PC-3 (cell line): ENCODE measurements at regions not wholly inside any gene's neighbourhood (a gene's known extent, or its start where the extent isn't known, plus 50 kb on each side); places are given as distances from the start of the nearest gene placed in this dataset.

Experiments
- ATAC-seq: fragments of 200-7000 bp; cut with Tn5 transposase; 2 replicates; pipeline ENCODE4 v1.9.1; 2020; ENCODE audit warnings: mild to moderate bottlenecking, moderate library complexity
- BruUV-seq: library from RNA; stranded (reverse); fragments of 400-500 nt; replicated peaks from 2 replicates; lab custom pipeline; 2021; lab: Mats Ljungman, UMichigan
- CTCF ChIA-PET: fragments of 300-600 bp; sonication (Branson Sonifier 250); formaldehyde crosslinking; loops from one replicate; lab custom pipeline; 2022; ENCODE audit warnings: antibody characterized with exemption; lab: Charles Lee
- POLR2A ChIA-PET: fragments of 300-600 bp; sonication (Branson Sonifier 250); formaldehyde crosslinking; loops from one replicate; lab custom pipeline; 2022; ENCODE audit warnings: antibody characterized with exemption; ENCODE audit not compliant: unreplicated experiment; lab: Charles Lee
- DNase-seq: peaks from one replicate; pipeline ENCODE4 v3.0.0-alpha.2; 2015
- H2AFZ ChIP-seq: fragments of 300-600 bp; sonication (generic); 2 replicates; pipeline ENCODE4 v1.6.0; 2016; ENCODE audit warnings: antibody characterized with exemption, low read length
- H3F3A ChIP-seq: fragments of 300-600 bp; sonication (generic); one replicate; pipeline ENCODE4 v1.6.0; 2017; ENCODE audit warnings: antibody characterized with exemption, low read length, control low read depth, mild to moderate bottlenecking; ENCODE audit not compliant: unreplicated experiment
- H3K27ac ChIP-seq: fragments of 300-600 bp; sonication (generic); 2 replicates; pipeline ENCODE4 v1.5.1; 2016; ENCODE audit warnings: mild to moderate bottlenecking, low read length
- H3K27me3 ChIP-seq: fragments of 300-600 bp; sonication (generic); 2 replicates; pipeline ENCODE4 v1.6.1; 2016; ENCODE audit warnings: low read length, mixed read lengths
- H3K36me3 ChIP-seq: fragments of 300-600 bp; sonication (generic); 2 replicates; pipeline ENCODE4 v1.6.1; 2016; ENCODE audit warnings: low read depth, mixed run types, low read length, mixed read lengths
- H3K4me1 ChIP-seq: fragments of 300-600 bp; sonication (generic); 2 replicates; pipeline ENCODE4 v1.5.1; 2016; ENCODE audit warnings: low read length; ENCODE audit not compliant: insufficient read depth
- H3K4me2 ChIP-seq: fragments of 300-600 bp; sonication (generic); 2 replicates; pipeline ENCODE4 v1.6.0; 2016; ENCODE audit warnings: low read length
- H3K4me3 ChIP-seq: fragments of 300-600 bp; sonication (generic); 2 replicates; pipeline ENCODE4 v1.5.1; 2016; ENCODE audit warnings: mild to moderate bottlenecking, low read length, mixed read lengths
- H3K79me2 ChIP-seq: fragments of 300-600 bp; sonication (generic); 2 replicates; pipeline ENCODE4 v1.6.1; 2017; ENCODE audit warnings: low read length, mixed read lengths
- H3K9ac ChIP-seq: fragments of 300-600 bp; sonication (generic); 2 replicates; pipeline ENCODE4 v1.6.0; 2016; ENCODE audit warnings: mild to moderate bottlenecking, low read length
- H3K9me2 ChIP-seq: fragments of 300-600 bp; sonication (generic); replicated peaks from 2 replicates; pipeline ENCODE4 v1.6.1; 2016; ENCODE audit warnings: mixed run types, low read length, mixed read lengths
- H3K9me3 ChIP-seq: fragments of 300-600 bp; sonication (generic); 2 replicates; pipeline ENCODE4 v1.6.1; 2016; ENCODE audit warnings: low read length, mixed read lengths
- H4K20me1 ChIP-seq: fragments of 300-600 bp; sonication (generic); 2 replicates; pipeline ENCODE4 v1.6.1; 2016; ENCODE audit warnings: low read length, mixed read lengths
- CTCF ChIP-seq: fragments of 300-600 bp; sonication (generic); conservative IDR thresholded peaks from 2 replicates; pipeline ENCODE4 v1.5.1; 2017; ENCODE audit warnings: antibody characterized with exemption, low read depth, mild to moderate bottlenecking, low read length
- EZH2 ChIP-seq: fragments of 300-600 bp; sonication (generic); IDR thresholded peaks from one replicate; pipeline ENCODE4 v1.6.1; 2017; ENCODE audit warnings: antibody characterized with exemption, mild to moderate bottlenecking, low read length; ENCODE audit not compliant: unreplicated experiment
- EZH2phosphoT487 ChIP-seq: fragments of 300-600 bp; sonication (generic); IDR thresholded peaks from 2 replicates; pipeline ENCODE4 v1.6.1; 2018; ENCODE audit warnings: mild to moderate bottlenecking, antibody characterized with exemption, low read length, borderline replicate concordance
- intact Hi-C: fragments of 100-400 bp; cut with micrococcal nuclease; formaldehyde crosslinking; loops from 2 replicates; pipeline ENCODE4 v1.9.0; 2023

DNA sequence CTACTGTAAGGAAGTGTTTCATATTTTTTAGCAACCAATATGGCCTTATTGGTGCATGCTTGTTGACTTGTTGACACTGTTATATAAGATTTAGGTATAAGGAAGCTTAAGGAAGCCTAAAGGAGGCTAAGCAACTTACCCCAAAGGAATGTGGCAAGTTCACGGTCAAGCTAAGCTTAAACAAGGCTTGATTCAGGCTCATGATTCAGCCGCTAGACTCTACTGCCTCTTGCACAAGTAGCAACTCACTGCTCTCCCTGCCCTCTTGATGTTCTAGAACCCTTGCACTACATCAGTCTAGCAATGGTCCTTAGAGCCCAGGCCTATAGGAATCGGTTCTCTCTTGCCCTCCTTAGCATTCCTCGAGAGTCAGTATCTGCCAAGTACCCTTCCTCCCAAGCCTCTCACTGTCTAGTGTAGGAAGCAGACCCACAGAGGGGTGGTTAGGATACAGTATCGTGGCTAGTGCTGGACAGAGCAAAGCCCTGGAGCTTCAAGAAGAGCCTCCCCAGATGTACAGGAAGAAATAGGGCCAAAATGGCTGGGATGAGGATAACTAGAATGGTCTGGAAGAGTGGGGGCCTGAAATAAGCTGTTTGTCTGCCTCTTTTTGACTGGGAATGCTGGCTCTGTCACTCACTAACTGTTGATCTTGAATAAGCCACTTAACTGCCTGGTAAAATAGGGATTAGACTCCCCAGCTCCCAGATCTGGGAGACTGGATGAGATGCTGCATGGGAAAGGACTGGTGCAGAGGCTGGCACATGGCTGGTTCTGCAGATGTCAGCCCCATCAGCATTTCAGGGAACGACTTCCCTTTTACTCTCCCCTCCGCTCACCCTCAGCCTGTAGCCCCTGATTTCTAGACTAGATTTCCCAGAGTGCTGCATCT lies 122.2 kb downstream of the NAV1 start:
- no peaks in the 10 kb centered on the region for H3F3A ChIP-seq
- H3K4me1 ChIP-seq: no peaks in the 10 kb centered on the region
- H3K9ac ChIP-seq: no peak overlapping the region
- no peaks in the 10 kb centered on the region for H3K27me3 ChIP-seq
- no peak overlapping the region for H3K4me2 ChIP-seq
- no peaks in the 10 kb centered on the region for H3K9me2 ChIP-seq
- H4K20me1 ChIP-seq: no peaks in the 10 kb centered on the region
- H3K4me3 ChIP-seq: no peak overlapping the region
- no peaks in the 10 kb centered on the region for H3K36me3 ChIP-seq
- no peaks in the 10 kb centered on the region for H3K9me3 ChIP-seq
- intact Hi-C loops: no loop called here
- DNase-seq (no peak), ATAC-seq (no peak)
- POLR2A ChIA-PET: no interaction called here
- no peak overlapping the region for H2AFZ ChIP-seq
- H3K79me2 ChIP-seq: no peaks in the 10 kb centered on the region
- CTCF ChIA-PET: no interaction called here
- no TSS peak for BruUV-seq
- no peak for TF ChIP-seq EZH2
- no peak for TF ChIP-seq EZH2phosphoT487
- no peak for TF ChIP-seq CTCF
- no peak overlapping the region for H3K27ac ChIP-seq

GRCh38 chr1:201661823-201662359 lies 123.0 kb downstream of the NAV1 start:
- ChIA-PET CTCF (no interaction called here), POLR2A (no interaction called here)
- no peaks in the 10 kb centered on the region for H4K20me1 ChIP-seq
- H3K9me3 ChIP-seq: no peaks in the 10 kb centered on the region
- no peaks in the 10 kb centered on the region for H3K79me2 ChIP-seq
- BruUV-seq: no TSS peak
- TF ChIP-seq CTCF (no peak), EZH2 (no peak), EZH2phosphoT487 (no peak)
- H3K27ac ChIP-seq: no peak overlapping the region
- H3K27me3 ChIP-seq: no peaks in the 10 kb centered on the region
- no peak overlapping the region for H3K9ac ChIP-seq
- no peaks in the 10 kb centered on the region for H3K36me3 ChIP-seq
- ATAC-seq (no peak), DNase-seq (no peak)
- H3K4me3 ChIP-seq: no peak overlapping the region
- no peak overlapping the region for H2AFZ ChIP-seq
- intact Hi-C loops: no loop called here
- H3K9me2 ChIP-seq: no peaks in the 10 kb centered on the region
- no peaks in the 10 kb centered on the region for H3K4me1 ChIP-seq
- H3K4me2 ChIP-seq: no peak overlapping the region
- no peaks in the 10 kb centered on the region for H3F3A ChIP-seq

- H3K4me1 ChIP-seq: no peaks in the 10 kb centered on the region
- CTCF ChIA-PET: no interaction called here
- ATAC-seq: no peak
- H2AFZ ChIP-seq: no peak overlapping the region
- H3K9me3 ChIP-seq: no peaks in the 10 kb centered on the region
- intact Hi-C loops: no loop called here
- DNase-seq: no peak
- no peak overlapping the region for H3K4me3 ChIP-seq
- no peaks in the 10 kb centered on the region for H4K20me1 ChIP-seq
- no TSS peak for BruUV-seq
- no peaks in the 10 kb centered on the region for H3K36me3 ChIP-seq
- H3K79me2 ChIP-seq: no peaks in the 10 kb centered on the region
- H3K9me2 ChIP-seq: no peaks in the 10 kb centered on the region
- no peak overlapping the region for H3K9ac ChIP-seq
- H3K27me3 ChIP-seq: no peaks in the 10 kb centered on the region
- TF ChIP-seq CTCF: no peak
- TF ChIP-seq EZH2: no peak
- no peak for TF ChIP-seq EZH2phosphoT487
- no peaks in the 10 kb centered on the region for H3F3A ChIP-seq
- H3K4me2 ChIP-seq: no peak overlapping the region
- H3K27ac ChIP-seq: no peak overlapping the region
- POLR2A ChIA-PET: no interaction called here
These were observed 123.7 kb downstream of the NAV1 start for GRCh38 chr1:201662646-201663045.
